Keratinocyte (primary cell): ENCODE measurements at regions not wholly inside any gene's neighbourhood (a gene's known extent, or its start where the extent isn't known, plus 50 kb on each side); places are given as distances from the start of the nearest gene placed in this dataset.
A peak's percentile ranks its signal among the peaks of the same experiment; 100 is the strongest.

Experiments
- DNase-seq: peaks from one replicate; pipeline ENCODE4 v3.0.0-alpha.2; 2011; ENCODE audit warnings: low read depth, missing footprints, low spot score
- FAIRE-seq: peaks from 2 replicates; lab custom pipeline; 2011; peaks lifted over from hg19 to GRCh38; lab: Jason Lieb, UNC
- H2AFZ ChIP-seq: 2 replicates; pipeline ENCODE4 v1.6.0; 2012; ENCODE audit warnings: low read length, control low read depth, inconsistent platforms; ENCODE audit not compliant: control insufficient read depth
- H3K27ac ChIP-seq: 2 replicates; pipeline ENCODE4 v1.5.1; 2011; ENCODE audit warnings: low read length; ENCODE audit not compliant: control insufficient read depth, insufficient read depth
- H3K27me3 ChIP-seq: 3 replicates; pipeline ENCODE4 v1.6.0; 2011; ENCODE audit warnings: low read length; ENCODE audit not compliant: control insufficient read depth, insufficient read depth; ENCODE audit errors: extremely low read depth
- H3K36me3 ChIP-seq, 2 experiments: 2 replicates in 1 of 2; 3 replicates in 1 of 2; pipeline ENCODE4 v1.5.1; 2011; ENCODE audit warnings: low read length in 2 of 2, mild to moderate bottlenecking in 1 of 2; ENCODE audit not compliant: control insufficient read depth in 2 of 2, insufficient read depth in 2 of 2; ENCODE audit errors: extremely low read depth in 1 of 2
- H3K4me1 ChIP-seq: 3 replicates; pipeline ENCODE4 v1.5.1; 2011; ENCODE audit warnings: low read length; ENCODE audit not compliant: control insufficient read depth, insufficient read depth; ENCODE audit errors: extremely low read depth
- H3K4me2 ChIP-seq: 3 replicates; pipeline ENCODE4 v1.6.0; 2011; ENCODE audit warnings: low read depth, low read length; ENCODE audit not compliant: control insufficient read depth, insufficient read depth; ENCODE audit errors: extremely low read depth
- H3K4me3 ChIP-seq, 3 experiments: fragments of 200-600 bp in 1 of 3; sonication (generic) in 1 of 3; 2 replicates in 2 of 3; 3 replicates in 1 of 3; pipeline ENCODE4 v1.5.1; 2011 to 2016; ENCODE audit warnings: low read length in 3 of 3, mild to moderate bottlenecking in 3 of 3, control low read depth in 2 of 3, inconsistent platforms in 1 of 3, low read depth in 1 of 3, mixed read lengths in 1 of 3, mixed run types in 1 of 3, moderate library complexity in 1 of 3; ENCODE audit not compliant: control insufficient read depth in 2 of 3, insufficient read depth in 2 of 3; ENCODE audit errors: extremely low read depth in 1 of 3
- H3K79me2 ChIP-seq: 2 replicates; pipeline ENCODE4 v1.6.0; 2012; ENCODE audit warnings: low read length; ENCODE audit not compliant: control insufficient read depth, insufficient read depth
- H3K9ac ChIP-seq: 3 replicates; pipeline ENCODE4 v1.6.0; 2011; ENCODE audit warnings: low read length; ENCODE audit not compliant: control insufficient read depth, insufficient read depth; ENCODE audit errors: extremely low read depth
- H3K9me1 ChIP-seq: 3 replicates; pipeline ENCODE4 v1.6.0; 2011; ENCODE audit warnings: low read length; ENCODE audit not compliant: control insufficient read depth, insufficient read depth; ENCODE audit errors: extremely low read depth
- H3K9me3 ChIP-seq: 2 replicates; pipeline ENCODE4 v1.5.1; 2012; ENCODE audit warnings: low read depth, low read length; ENCODE audit not compliant: control insufficient read depth
- H4K20me1 ChIP-seq: 3 replicates; pipeline ENCODE4 v1.6.0; 2011; ENCODE audit warnings: low read length; ENCODE audit not compliant: control insufficient read depth, insufficient read depth; ENCODE audit errors: extremely low read depth
- CTCF ChIP-seq, 3 experiments: IDR thresholded peaks in 1 of 3; conservative IDR thresholded peaks in 1 of 3; optimal IDR thresholded peaks in 1 of 3; 2 replicates in 2 of 3; 3 replicates in 1 of 3; pipeline versions ENCODE3 to v1.5.1; 2011; ENCODE audit warnings: low read length in 3 of 3, mild to moderate bottlenecking in 3 of 3, moderate library complexity in 2 of 3, control low read depth in 1 of 3, inconsistent platforms in 1 of 3; ENCODE audit not compliant: insufficient read depth in 2 of 3; ENCODE audit errors: extremely low read depth in 1 of 3
- EZH2 ChIP-seq: IDR thresholded peaks from one replicate; pipeline ENCODE4 v1.6.1; 2012; ENCODE audit warnings: inconsistent platforms, mild to moderate bottlenecking, low read length, moderate library complexity
- dilution Hi-C: fragments of 300-500 bp; cut with MboI; formaldehyde crosslinking; loops from one replicate; pipeline ENCODE4 v1.7.0; 2020; ENCODE audit warnings: low sequenced_read_pairs; ENCODE audit not compliant: extremely low pct_ligation_motif_present

DNA sequence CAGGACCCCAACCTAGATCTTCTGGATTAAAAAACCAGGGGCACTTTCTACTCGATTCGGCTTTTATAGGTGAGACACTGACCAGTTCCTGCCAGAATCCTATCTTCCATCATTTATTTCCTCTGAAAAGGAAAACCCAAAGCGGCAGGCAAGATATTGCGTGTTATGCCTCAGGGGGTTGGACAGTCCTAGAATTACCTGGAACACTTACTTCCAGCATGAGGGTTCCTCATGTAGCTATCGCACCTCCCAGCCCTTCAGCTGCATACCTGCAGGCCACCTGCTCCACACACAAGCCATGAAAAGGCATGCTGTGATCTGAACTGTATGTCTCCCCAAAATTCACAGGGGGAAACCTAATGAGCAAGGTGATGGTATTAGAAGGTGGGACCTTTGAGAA, 58.3 kb upstream of the DLG1 start:
- FAIRE-seq = peak; percentile 20
- Histone ChIP-seq H3K27me3 (no peaks in the 10 kb centered on the region), H3K9ac (no peak overlapping the region), H3K4me3 (no peak overlapping the region), H3K79me2 (no peaks in the 10 kb centered on the region), H3K4me1 (no peaks in the 10 kb centered on the region), H3K27ac (no peak overlapping the region), H3K9me3 (peaks cover 8% of the 10 kb centered on the region), H4K20me1 (no peaks in the 10 kb centered on the region), H2AFZ (no peak overlapping the region), H3K9me1 (no peaks in the 10 kb centered on the region), H3K36me3 (no peaks in the 10 kb centered on the region), H3K4me2 (no peak overlapping the region)
- TF ChIP-seq EZH2 (no peak), CTCF (optimal IDR thresholded peaks at IDR 0.05 in 1 of 3, IDR thresholded peaks at IDR 0.05 in 1 of 3, conservative IDR thresholded peaks at IDR 0.05 in 1 of 3; ENCODE audit: extremely low read depth in 1 of 3, insufficient read depth in 2 of 3, low read length in 3 of 3) (no peak)
- DNase-seq = no peak
- dilution Hi-C loops = no loop called here

- peak overlapping the region; percentile 4 for H3K4me2 ChIP-seq
- no peaks in the 10 kb centered on the region for H3K27me3 ChIP-seq
- TF ChIP-seq CTCF (optimal IDR thresholded peaks at IDR 0.05 in 1 of 3, IDR thresholded peaks at IDR 0.05 in 1 of 3, conservative IDR thresholded peaks at IDR 0.05 in 1 of 3; ENCODE audit: extremely low read depth in 1 of 3, insufficient read depth in 2 of 3, low read length in 3 of 3) (no peak), EZH2 (no peak)
- no peaks in the 10 kb centered on the region for H4K20me1 ChIP-seq
- no peaks in the 10 kb centered on the region for H3K9me1 ChIP-seq
- H3K9me3 ChIP-seq = peaks cover 8% of the 10 kb centered on the region
- FAIRE-seq (no peak), DNase-seq (no peak)
- H3K36me3 ChIP-seq = no peaks in the 10 kb centered on the region
- H3K4me1 ChIP-seq = no peaks in the 10 kb centered on the region
- H2AFZ ChIP-seq = no peak overlapping the region
- H3K4me3 ChIP-seq = no peak overlapping the region
- dilution Hi-C loops = no loop called here
- no peak overlapping the region for H3K27ac ChIP-seq
- no peaks in the 10 kb centered on the region for H3K79me2 ChIP-seq
- H3K9ac ChIP-seq = no peak overlapping the region
These were observed 57.9 kb upstream of the DLG1 start for GRCh38 chr3:197356275-197356674.
